Transverse colon (tissue), 4 donors: ENCODE measurements at regions not wholly inside any gene's neighbourhood (a gene's known extent, or its start where the extent isn't known, plus 50 kb on each side); places are given as distances from the start of the nearest gene placed in this dataset.
A peak's percentile ranks its signal among the peaks of the same experiment; 100 is the strongest.

Source experiments
- DNase-seq: peaks from one replicate; pipeline ENCODE4 v3.0.0-alpha.2; 2019
- H3K27ac ChIP-seq, 4 donors: fragments of 200-600 bp; sonication (generic); 2 replicates each; pipeline ENCODE4 v1.5.1; 2016 to 2018; ENCODE audit warnings: inconsistent platforms in 4 of 4
- H3K27me3 ChIP-seq: fragments of 200-600 bp; sonication (generic); 2 replicates; pipeline ENCODE4 v1.5.1; 2017; ENCODE audit warnings: inconsistent platforms
- H3K36me3 ChIP-seq, 4 donors: fragments of 200-600 bp; sonication (generic); 2 replicates each; pipeline ENCODE4 v1.5.1; 2017 to 2019; ENCODE audit warnings: inconsistent platforms in 4 of 4
- H3K4me1 ChIP-seq, 4 donors: fragments of 200-600 bp; sonication (generic); 2 replicates each; pipeline ENCODE4 v1.5.1; 2017 to 2020; ENCODE audit warnings: inconsistent platforms in 4 of 4
- H3K4me3 ChIP-seq, 4 donors: fragments of 200-600 bp; sonication (generic); 1 replicate in 1 of 4; 2 replicates in 3 of 4; pipeline versions ENCODE4 v1.5.1 to v1.6.1; 2017 to 2019; ENCODE audit warnings: inconsistent platforms in 4 of 4
- H3K9me3 ChIP-seq, 2 donors: fragments of 200-600 bp; sonication (generic); 2 replicates each; pipeline ENCODE4 v1.5.1; 2017 to 2019; ENCODE audit warnings: inconsistent platforms in 2 of 2
- CTCF ChIP-seq, 5 experiments: fragments of 200-600 bp in 3 of 5; fragments of 450-650 bp in 2 of 5; sonication (generic) in 3 of 5; IDR thresholded peaks; 1 replicate in 2 of 5; 2 replicates in 3 of 5; pipeline ENCODE4 v1.5.1; 2016 to 2017; ENCODE audit warnings: antibody characterized with exemption in 5 of 5, inconsistent platforms in 3 of 5, mild to moderate bottlenecking in 2 of 5, moderate library complexity in 1 of 5
- EP300 ChIP-seq: sonication (generic); formaldehyde crosslinking; IDR thresholded peaks from one replicate; pipeline ENCODE4 v1.6.1; 2017; ENCODE audit warnings: antibody characterized with exemption, low read depth
- POLR2A ChIP-seq: fragments of 450-650 bp; IDR thresholded peaks from one replicate; pipeline ENCODE4 v1.6.1; 2016; ENCODE audit warnings: antibody characterized with exemption, mild to moderate bottlenecking, moderate library complexity
- POLR2AphosphoS5 ChIP-seq, 3 donors: sonication (generic); formaldehyde crosslinking; IDR thresholded peaks; one replicate each; pipeline ENCODE4 v1.6.1; 2016; ENCODE audit warnings: antibody characterized with exemption in 3 of 3
- WGBS, 2 donors: methylation state at CpG; one replicate each; pipeline ENCODE4 v1.1.5; 2018; ENCODE audit warnings: low coverage in 1 of 2; 5-methylcytosine and 5-hydroxymethylcytosine counted together
- in situ Hi-C, 4 donors: fragments of 200-750 bp; cut with MboI; loops; one replicate each; pipeline versions ENCODE4 v1.15.0 to v1.15.1; 2017; ENCODE audit warnings: low sequenced_read_pairs in 3 of 4, low pct_ligation_motif_present in 1 of 4, low pct_unique_long_range_greater_than_20kb in 1 of 4
- intact Hi-C: fragments of 100-400 bp; cut with DNase I; formaldehyde crosslinking; loops from one replicate; pipeline ENCODE4 v1.15.1; 2023; ENCODE audit warnings: low total_unique reads

DNA sequence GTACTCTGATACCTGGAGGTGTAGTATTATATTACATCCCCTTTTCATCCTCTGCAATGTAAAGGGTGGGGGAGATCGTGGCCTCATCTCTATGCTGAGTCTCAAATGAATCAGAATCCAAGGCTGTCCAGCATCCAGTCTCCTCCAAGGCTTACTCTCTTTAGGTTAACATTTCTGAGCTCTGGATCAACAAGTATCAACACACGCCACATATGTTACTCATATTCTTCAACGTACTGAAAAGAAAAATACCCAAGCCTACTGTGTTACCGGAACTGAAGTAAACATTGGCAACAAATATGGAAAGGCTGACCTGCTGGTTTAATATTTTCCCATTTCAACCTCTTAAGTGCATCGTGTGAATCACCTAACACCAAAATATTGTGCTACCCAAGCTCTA lies 241.8 kb downstream of the GAS1 start:
- 76 to 79% methylated on average over 5 of the region's 5 CpGs for WGBS, 2 donors
- intact Hi-C loops = no loop called here
- no peaks in the 10 kb centered on the region for H3K27me3 ChIP-seq
- H3K27ac ChIP-seq = no peak overlapping the region
- H3K4me1 ChIP-seq = peaks cover 0 to 6% (median 2%) of the 10 kb centered on the region in 4 donors
- no peaks in the 10 kb centered on the region for H3K36me3 ChIP-seq
- no peak overlapping the region for H3K4me3 ChIP-seq
- no peak for TF ChIP-seq EP300
- TF ChIP-seq POLR2A = no peak
- no peak for TF ChIP-seq POLR2AphosphoS5 (IDR thresholded peaks at IDR 0.05)
- TF ChIP-seq CTCF (IDR thresholded peaks at IDR 0.05) = no peak
- in situ Hi-C loops = no loop called here
- DNase-seq = no peak
- no peaks in the 10 kb centered on the region for H3K9me3 ChIP-seq

- Histone ChIP-seq H3K27ac (no peak overlapping the region), H3K27me3 (no peaks in the 10 kb centered on the region), H3K4me3 (no peak overlapping the region), H3K4me1 (peaks cover 0 to 6% (median 2%) of the 10 kb centered on the region in 4 donors), H3K9me3 (no peaks in the 10 kb centered on the region), H3K36me3 (no peaks in the 10 kb centered on the region)
- in situ Hi-C loops = no loop called here
- intact Hi-C loops = no loop called here
- 57 to 71% methylated on average over 4 to 6 of the region's 6 CpGs for WGBS, 2 donors
- TF ChIP-seq POLR2A = no peak
- TF ChIP-seq CTCF (IDR thresholded peaks at IDR 0.05) = no peak
- no peak for TF ChIP-seq POLR2AphosphoS5 (IDR thresholded peaks at IDR 0.05)
- no peak for TF ChIP-seq EP300
- DNase-seq = no peak
These were observed 244.0 kb downstream of the GAS1 start for GRCh38 chr9:86703346-86703745.

DNA sequence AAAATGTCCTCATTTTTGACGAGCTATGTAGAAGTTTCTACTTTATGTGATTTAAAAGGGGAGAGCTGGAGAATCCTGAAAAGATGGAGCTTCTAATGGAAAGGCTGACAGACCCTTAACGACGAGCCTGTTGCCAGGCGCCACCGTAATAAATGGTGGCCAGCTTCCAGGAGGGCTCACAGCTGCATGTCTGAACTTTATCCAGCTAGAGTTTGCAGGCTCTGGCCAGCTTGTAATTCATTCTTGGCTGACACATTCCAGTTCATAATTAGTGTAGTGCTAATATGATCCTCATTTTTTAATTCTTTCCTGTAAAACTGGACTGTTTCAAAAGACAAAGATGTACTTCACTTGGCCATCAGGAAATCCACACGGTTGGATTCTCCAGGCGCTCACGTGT lies 246.7 kb downstream of the GAS1 start:
- in situ Hi-C loops (no loop called here), intact Hi-C loops (no loop called here)
- no peaks in the 10 kb centered on the region for H3K9me3 ChIP-seq
- H3K4me3 ChIP-seq = no peak overlapping the region
- no peaks in the 10 kb centered on the region for H3K36me3 ChIP-seq
- peaks cover 0 to 6% (median 2%) of the 10 kb centered on the region in 4 donors for H3K4me1 ChIP-seq
- peak; percentile 12 for DNase-seq
- TF ChIP-seq POLR2AphosphoS5 (IDR thresholded peaks at IDR 0.05) = peak in 1 of 3 donors; percentile 21
- no peak for TF ChIP-seq CTCF (IDR thresholded peaks at IDR 0.05)
- TF ChIP-seq EP300 = no peak
- no peak for TF ChIP-seq POLR2A
- 20 to 29% methylated on average over 8 of the region's 8 CpGs for WGBS, 2 donors
- H3K27me3 ChIP-seq = no peaks in the 10 kb centered on the region
- no peak overlapping the region for H3K27ac ChIP-seq

- intact Hi-C loops (no loop called here), in situ Hi-C loops (no loop called here)
- H3K4me1 ChIP-seq = peaks cover 0 to 6% (median 2%) of the 10 kb centered on the region in 4 donors
- no peaks in the 10 kb centered on the region for H3K27me3 ChIP-seq
- H3K9me3 ChIP-seq = no peaks in the 10 kb centered on the region
- no peak for DNase-seq
- no peak overlapping the region for H3K27ac ChIP-seq
- TF ChIP-seq EP300 = no peak
- no peak for TF ChIP-seq CTCF (IDR thresholded peaks at IDR 0.05)
- TF ChIP-seq POLR2A = no peak
- no peaks in the 10 kb centered on the region for H3K36me3 ChIP-seq
- H3K4me3 ChIP-seq = no peak overlapping the region
- WGBS, 2 donors = 50 to 73% methylated on average over 4 of the region's 4 CpGs
These were observed 249.3 kb downstream of the GAS1 start for GRCh38 chr9:86697999-86698398.
